Ishikawa (cell line): ENCODE measurements at regions not wholly inside any gene's neighbourhood (a gene's known extent, or its start where the extent isn't known, plus 50 kb on each side); places are given as distances from the start of the nearest gene placed in this dataset.

Experiments
- CREB1 ChIP-seq: IDR thresholded peaks from 2 replicates; pipeline ENCODE4 v1.6.1; 2012; ENCODE audit warnings: low read depth
- EGR1 ChIP-seq: IDR thresholded peaks from 2 replicates; pipeline ENCODE4 v1.6.1; 2012
- EP300 ChIP-seq: IDR thresholded peaks from 2 replicates; pipeline ENCODE4 v1.6.1; 2012; ENCODE audit warnings: borderline replicate concordance
- TAF1 ChIP-seq: IDR thresholded peaks from 2 replicates; pipeline ENCODE4 v1.6.1; 2012; ENCODE audit warnings: low read depth, mild to moderate bottlenecking
- ZBTB7A ChIP-seq: IDR thresholded peaks from 2 replicates; pipeline ENCODE4 v1.6.1; 2012; ENCODE audit warnings: low read depth

- no peak for TF ChIP-seq ZBTB7A
- no peak for TF ChIP-seq EP300
- no peak for TF ChIP-seq EGR1
- no peak for TF ChIP-seq TAF1
- TF ChIP-seq CREB1 = no peak
These were observed 209.1 kb downstream of the CMPK2 start for GRCh38 chr2:6656633-6657032.
